Trophoblast cell (in vitro differentiated cells and primary cell): ENCODE measurements at regions not wholly inside any gene's neighbourhood (a gene's known extent, or its start where the extent isn't known, plus 50 kb on each side); places are given as distances from the start of the nearest gene placed in this dataset.

Source experiments
- DNase-seq, 2 donors: peaks; one replicate each; pipeline ENCODE4 v3.0.0-alpha.2; 2016
- H2AFZ ChIP-seq: 2 replicates; pipeline ENCODE4 v1.6.1; 2013; ENCODE audit warnings: low read length, moderate library complexity, mild to moderate bottlenecking; ENCODE audit not compliant: insufficient read depth, poor library complexity
- H2AK5ac ChIP-seq: 2 replicates; pipeline ENCODE4 v1.6.1; 2013; ENCODE audit warnings: mild to moderate bottlenecking, low read length
- H2BK120ac ChIP-seq: 2 replicates; pipeline ENCODE4 v1.6.1; 2013; ENCODE audit warnings: low read length, mild to moderate bottlenecking, moderate library complexity; ENCODE audit not compliant: insufficient read depth, poor library complexity
- H2BK12ac ChIP-seq: 2 replicates; pipeline ENCODE4 v1.6.1; 2013; ENCODE audit warnings: mild to moderate bottlenecking, low read length, moderate library complexity
- H2BK5ac ChIP-seq: 2 replicates; pipeline ENCODE4 v1.6.1; 2013; ENCODE audit warnings: low read length, low read depth, moderate library complexity, mild to moderate bottlenecking; ENCODE audit not compliant: poor library complexity
- H3K14ac ChIP-seq: 2 replicates; pipeline ENCODE4 v1.6.1; 2013; ENCODE audit warnings: mild to moderate bottlenecking, low read length
- H3K18ac ChIP-seq: 2 replicates; pipeline ENCODE4 v1.6.1; 2013; ENCODE audit warnings: mild to moderate bottlenecking, low read length
- H3K23ac ChIP-seq: 2 replicates; pipeline ENCODE4 v1.6.1; 2013; ENCODE audit warnings: low read length
- H3K27ac ChIP-seq: 2 replicates; pipeline ENCODE4 v1.5.1; 2013; ENCODE audit warnings: low read depth, mild to moderate bottlenecking, inconsistent platforms, low read length, moderate library complexity
- H3K27me3 ChIP-seq: 2 replicates; pipeline ENCODE4 v1.6.1; 2013; ENCODE audit warnings: inconsistent platforms, mild to moderate bottlenecking, low read length, moderate library complexity; ENCODE audit not compliant: insufficient read depth
- H3K36me3 ChIP-seq, 2 experiments: 1 replicate in 1 of 2; 2 replicates in 1 of 2; pipeline ENCODE4 v1.6.1; 2013; ENCODE audit warnings: low read length in 2 of 2, mild to moderate bottlenecking in 2 of 2, moderate library complexity in 1 of 2; ENCODE audit not compliant: insufficient read depth in 2 of 2, control insufficient read depth in 1 of 2
- H3K4ac ChIP-seq: 2 replicates; pipeline ENCODE4 v1.6.1; 2013; ENCODE audit warnings: low read depth, mild to moderate bottlenecking, low read length, moderate library complexity
- H3K4me1 ChIP-seq, 2 experiments: 1 replicate in 1 of 2; 2 replicates in 1 of 2; pipeline ENCODE4 v1.6.1; 2013; ENCODE audit warnings: low read length in 2 of 2, mild to moderate bottlenecking in 2 of 2, moderate library complexity in 1 of 2; ENCODE audit not compliant: insufficient read depth in 2 of 2, control insufficient read depth in 1 of 2
- H3K4me2 ChIP-seq: 2 replicates; pipeline ENCODE4 v1.6.1; 2013; ENCODE audit warnings: inconsistent platforms, mild to moderate bottlenecking, low read length, moderate library complexity
- H3K4me3 ChIP-seq: 2 replicates; pipeline ENCODE4 v1.5.1; 2013; ENCODE audit warnings: mild to moderate bottlenecking, low read depth, low read length, inconsistent platforms
- H3K79me1 ChIP-seq: one replicate; pipeline ENCODE4 v1.6.1; 2013; ENCODE audit warnings: low read length
- H3K79me2 ChIP-seq: 2 replicates; pipeline ENCODE4 v1.6.1; 2013; ENCODE audit warnings: low read length, mild to moderate bottlenecking; ENCODE audit not compliant: control insufficient read depth, insufficient read depth, poor library complexity
- H3K9ac ChIP-seq: 2 replicates; pipeline ENCODE4 v1.6.1; 2013; ENCODE audit warnings: mild to moderate bottlenecking, low read length
- H3K9me3 ChIP-seq: 2 replicates; pipeline ENCODE4 v1.6.1; 2013; ENCODE audit warnings: low read depth, mild to moderate bottlenecking, control low read depth, inconsistent platforms, low read length; ENCODE audit not compliant: insufficient read depth
- H4K12ac ChIP-seq: 2 replicates; pipeline ENCODE4 v1.6.1; 2013; ENCODE audit warnings: low read depth, mild to moderate bottlenecking, low read length, moderate library complexity
- H4K8ac ChIP-seq: 2 replicates; pipeline ENCODE4 v1.6.1; 2013; ENCODE audit warnings: low read depth, mild to moderate bottlenecking, low read length, moderate library complexity
- H4K91ac ChIP-seq: one replicate; pipeline ENCODE4 v1.6.1; 2013; ENCODE audit warnings: low read depth, mild to moderate bottlenecking, low read length, moderate library complexity
- WGBS: extraction: QIAGEN DNeasy Blood & Tissue Kit; methylation state at CpG from one replicate; pipeline ENCODE4 v1.1.7; 2013; ENCODE audit warnings: missing lambda C conversion rate; ENCODE audit not compliant: insufficient read length, insufficient coverage; ENCODE audit errors: extremely low coverage; 5-methylcytosine and 5-hydroxymethylcytosine counted together

DNA sequence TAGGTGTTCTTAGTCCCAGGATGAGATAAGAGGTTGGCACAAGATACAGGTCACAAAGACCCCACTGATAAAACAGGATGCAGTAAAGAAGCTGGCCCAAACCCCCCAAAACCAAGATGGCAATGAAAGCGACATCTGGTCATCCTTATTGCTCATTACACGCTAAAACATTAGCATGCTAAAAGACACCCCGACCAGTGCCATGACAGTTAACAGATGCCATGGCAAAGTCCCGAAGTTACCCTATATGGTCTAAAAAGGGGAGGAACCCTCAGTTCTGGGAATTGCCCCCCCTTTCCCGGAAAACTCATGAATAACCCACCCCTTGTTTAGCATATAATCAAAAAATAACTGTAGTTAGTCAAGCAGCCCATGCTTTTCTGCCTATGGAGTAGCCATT, 251.1 kb downstream of the SLC4A3 start:
- WGBS: no CpG with 5 or more reads among the region's 5 CpGs
- Histone ChIP-seq H2BK120ac (no peak overlapping the region), H2BK5ac (no peak overlapping the region), H2BK12ac (no peak overlapping the region), H3K36me3 (no peaks in the 10 kb centered on the region), H3K18ac (no peak overlapping the region), H3K9ac (no peak overlapping the region), H3K14ac (no peak overlapping the region), H3K27me3 (no peaks in the 10 kb centered on the region), H4K12ac (no peak overlapping the region), H3K4me3 (no peak overlapping the region), H2AFZ (no peak overlapping the region), H3K23ac (no peak overlapping the region), H3K79me2 (no peaks in the 10 kb centered on the region), H3K9me3 (no peaks in the 10 kb centered on the region), H3K4me2 (no peak overlapping the region), H2AK5ac (no peak overlapping the region), H3K27ac (no peak overlapping the region), H3K4me1 (peaks cover 3 to 4% of the 10 kb centered on the region in 2 experiments), H3K4ac (no peak overlapping the region), H4K91ac (no peak overlapping the region), H4K8ac (no peak overlapping the region), H3K79me1 (peaks cover 6% of the 10 kb centered on the region)
- DNase-seq: no peak

DNA sequence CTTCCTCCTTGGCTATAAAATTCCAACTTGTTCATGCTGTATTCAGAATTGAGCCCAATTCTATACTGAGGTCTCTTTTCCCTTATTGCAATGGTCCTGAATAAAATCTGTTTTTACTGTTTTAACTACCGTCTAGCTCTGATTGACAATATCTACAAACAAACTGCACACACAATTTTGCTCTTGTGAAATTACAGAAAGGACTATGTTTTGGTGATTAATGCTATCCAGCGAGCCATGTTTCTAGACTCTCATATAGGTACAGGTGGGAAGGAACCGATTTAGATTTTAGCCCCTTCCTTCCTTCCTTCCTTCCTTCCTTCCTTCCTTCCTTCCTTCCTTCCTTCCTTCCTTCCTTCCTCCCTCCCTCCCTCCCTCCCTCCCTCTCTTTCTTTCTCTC, 254.4 kb downstream of the SLC4A3 start:
- no peak overlapping the region for H2BK5ac ChIP-seq
- H2AFZ ChIP-seq: no peak overlapping the region
- no peak overlapping the region for H4K12ac ChIP-seq
- no peaks in the 10 kb centered on the region for H3K79me2 ChIP-seq
- WGBS: no CpG with 5 or more reads among the region's 3 CpGs
- no peak overlapping the region for H3K4ac ChIP-seq
- no peaks in the 10 kb centered on the region for H3K79me1 ChIP-seq
- no peak overlapping the region for H4K91ac ChIP-seq
- no peak overlapping the region for H3K9ac ChIP-seq
- H3K23ac ChIP-seq: no peak overlapping the region
- no peak overlapping the region for H2BK120ac ChIP-seq
- peaks cover 1 to 2% of the 10 kb centered on the region in 2 experiments for H3K4me1 ChIP-seq
- no peak overlapping the region for H3K18ac ChIP-seq
- H3K36me3 ChIP-seq: no peaks in the 10 kb centered on the region
- no peak overlapping the region for H2AK5ac ChIP-seq
- no peak overlapping the region for H3K4me2 ChIP-seq
- no peaks in the 10 kb centered on the region for H3K9me3 ChIP-seq
- H3K27me3 ChIP-seq: no peaks in the 10 kb centered on the region
- H3K27ac ChIP-seq: no peak overlapping the region
- H4K8ac ChIP-seq: no peak overlapping the region
- no peak overlapping the region for H2BK12ac ChIP-seq
- DNase-seq: no peak
- H3K14ac ChIP-seq: no peak overlapping the region
- no peak overlapping the region for H3K4me3 ChIP-seq

- Histone ChIP-seq H3K9me3 (no peaks in the 10 kb centered on the region), H3K4me2 (no peak overlapping the region), H3K9ac (no peak overlapping the region), H4K8ac (no peak overlapping the region), H4K12ac (no peak overlapping the region), H3K14ac (no peak overlapping the region), H3K18ac (no peak overlapping the region), H2BK5ac (no peak overlapping the region), H3K79me2 (no peaks in the 10 kb centered on the region), H4K91ac (no peak overlapping the region), H3K27ac (no peak overlapping the region), H3K4me3 (no peak overlapping the region), H3K36me3 (no peaks in the 10 kb centered on the region), H3K4ac (no peak overlapping the region), H3K23ac (no peak overlapping the region), H2BK12ac (no peak overlapping the region), H2AK5ac (no peak overlapping the region), H2AFZ (no peak overlapping the region), H2BK120ac (no peak overlapping the region), H3K27me3 (no peaks in the 10 kb centered on the region), H3K79me1 (no peaks in the 10 kb centered on the region), H3K4me1 (no peaks in the 10 kb centered on the region)
- WGBS: no CpG with 5 or more reads among the region's 2 CpGs
- no peak for DNase-seq
Measured at GRCh38 chr2:219886615-219887014, 259.2 kb downstream of the SLC4A3 start.

GRCh38 chr2:219887870-219888269, 260.4 kb downstream of the SLC4A3 start:
- no peak overlapping the region for H4K12ac ChIP-seq
- no CpG with 5 or more reads among the region's 4 CpGs for WGBS
- no peak overlapping the region for H3K9ac ChIP-seq
- no peak overlapping the region for H2AFZ ChIP-seq
- H2AK5ac ChIP-seq: no peak overlapping the region
- no peak overlapping the region for H3K18ac ChIP-seq
- H4K91ac ChIP-seq: no peak overlapping the region
- H3K4me2 ChIP-seq: no peak overlapping the region
- H3K23ac ChIP-seq: no peak overlapping the region
- H3K36me3 ChIP-seq: no peaks in the 10 kb centered on the region
- no peak for DNase-seq
- no peaks in the 10 kb centered on the region for H3K4me1 ChIP-seq
- H2BK120ac ChIP-seq: no peak overlapping the region
- no peak overlapping the region for H3K27ac ChIP-seq
- no peak overlapping the region for H3K4ac ChIP-seq
- no peak overlapping the region for H3K14ac ChIP-seq
- H3K27me3 ChIP-seq: no peaks in the 10 kb centered on the region
- no peak overlapping the region for H3K4me3 ChIP-seq
- no peak overlapping the region for H2BK12ac ChIP-seq
- H3K79me2 ChIP-seq: no peaks in the 10 kb centered on the region
- no peaks in the 10 kb centered on the region for H3K9me3 ChIP-seq
- no peaks in the 10 kb centered on the region for H3K79me1 ChIP-seq
- no peak overlapping the region for H4K8ac ChIP-seq
- H2BK5ac ChIP-seq: no peak overlapping the region
